ENCODE measurements at regions not wholly inside any gene's neighbourhood (a gene's known extent, or its start where the extent isn't known, plus 50 kb on each side); places are given as distances from the start of the nearest gene placed in this dataset.

GRCh38 chr9:117464941-117465616 is 50.2 kb upstream of the ASTN2 start:
- Histone ChIP-seq H3K36me3 (replicated peaks; ENCODE audit: insufficient read depth, low read depth) (no peaks in the 10 kb centered on the region), H3K79me2 (no peaks in the 10 kb centered on the region), H3K27ac (no peak overlapping the region), H3K9me3 (ENCODE audit: low read depth) (no peaks in the 10 kb centered on the region), H3K4me2 (no peak overlapping the region), H3K4me3 (no peak overlapping the region), H4K20me1 (ENCODE audit: insufficient read depth, poor library complexity, severe bottlenecking) (no peaks in the 10 kb centered on the region), H2AFZ (no peak overlapping the region), H3K4me1 (ENCODE audit: insufficient read depth) (no peaks in the 10 kb centered on the region), H3K9me2 (replicated peaks; ENCODE audit: insufficient read depth) (no peaks in the 10 kb centered on the region), H3K27me3 (no peaks in the 10 kb centered on the region)
- WGBS (ENCODE audit: low lambda C conversion rate, missing lambda C conversion rate) = 94% methylated on average over 1 of the region's 1 CpG
- no peak for TF ChIP-seq EZH2phosphoT487 (IDR thresholded peaks at IDR 0.05; ENCODE audit: low read depth, severe bottlenecking, unreplicated experiment)
- no peak for DNase-seq (ENCODE audit: low spot score)

Data from hepatocyte (in vitro differentiated cells).